C4-2B (cell line): ENCODE measurements at regions not wholly inside any gene's neighbourhood (a gene's known extent, or its start where the extent isn't known, plus 50 kb on each side); places are given as distances from the start of the nearest gene placed in this dataset.

Experiments used
- H3K27ac ChIP-seq: fragments of 450-650 bp; 2 replicates; pipeline ENCODE4 v1.5.1; 2017
- CTCF ChIP-seq: fragments of 450-650 bp; conservative IDR thresholded peaks from 2 replicates; pipeline ENCODE4 v1.5.1; 2017; ENCODE audit warnings: mild to moderate bottlenecking
- ZFX ChIP-seq: fragments of 450-650 bp; IDR thresholded peaks from 2 replicates; pipeline ENCODE4 v1.6.1; 2017

- no peak for TF ChIP-seq ZFX
- TF ChIP-seq CTCF: no peak
- no peak overlapping the region for H3K27ac ChIP-seq
Measured at GRCh38 chr6:137693711-137694110, 173.3 kb upstream of the TNFAIP3 start.

- TF ChIP-seq CTCF: no peak
- TF ChIP-seq ZFX: no peak
- no peak overlapping the region for H3K27ac ChIP-seq
Measured at GRCh38 chr6:137696765-137697164, 170.3 kb upstream of the TNFAIP3 start.

GRCh38 chr6:137697267-137697938, 169.7 kb upstream of the TNFAIP3 start:
- no peak overlapping the region for H3K27ac ChIP-seq
- TF ChIP-seq CTCF: no peak
- no peak for TF ChIP-seq ZFX

GRCh38 chr6:137698636-137699030, 168.4 kb upstream of the TNFAIP3 start:
- H3K27ac ChIP-seq: no peak overlapping the region
- TF ChIP-seq ZFX: no peak
- TF ChIP-seq CTCF: no peak

- H3K27ac ChIP-seq: no peak overlapping the region
- TF ChIP-seq ZFX: no peak
- TF ChIP-seq CTCF: no peak
Measured at GRCh38 chr6:137699031-137699683, 167.9 kb upstream of the TNFAIP3 start.

- no peak overlapping the region for H3K27ac ChIP-seq
- TF ChIP-seq ZFX (no peak), CTCF (no peak)
Measured at GRCh38 chr6:137700161-137700560, 166.9 kb upstream of the TNFAIP3 start.

- TF ChIP-seq ZFX: no peak
- TF ChIP-seq CTCF: no peak
Measured at GRCh38 chr6:137700751-137701477, 166.1 kb upstream of the TNFAIP3 start.

More at GRCh38 chr6:137700751-137701477, 166.1 kb upstream of the TNFAIP3 start:
- H3K27ac ChIP-seq: no peak overlapping the region
